Thyroid gland (tissue), 4 donors: ENCODE measurements at regions not wholly inside any gene's neighbourhood (a gene's known extent, or its start where the extent isn't known, plus 50 kb on each side); places are given as distances from the start of the nearest gene placed in this dataset. TPM values are rescaled to one million over a fixed set of nuclear protein-coding genes. Genes with fewer than 3 reads are reported as not detected.

ENCODE experiments used
- DNase-seq, 2 donors: peaks; one replicate each; pipeline ENCODE4 v3.0.0-alpha.2; 2019
- H3K27ac ChIP-seq, 3 donors: fragments of 200-600 bp; sonication (generic); 1 replicate in 2 of 3; 2 replicates in 1 of 3; pipeline ENCODE4 v1.5.1; 2016 to 2019; ENCODE audit warnings: mild to moderate bottlenecking in 1 of 3, moderate library complexity in 1 of 3
- H3K27me3 ChIP-seq: fragments of 200-600 bp; sonication (generic); one replicate; pipeline ENCODE4 v1.5.1; 2019
- H3K36me3 ChIP-seq, 2 donors: fragments of 200-600 bp; sonication (generic); one replicate each; pipeline ENCODE4 v1.5.1; 2016 to 2019
- H3K4me1 ChIP-seq, 2 donors: fragments of 200-600 bp; sonication (generic); one replicate each; pipeline ENCODE4 v1.5.1; 2017 to 2019
- H3K4me3 ChIP-seq, 3 donors: fragments of 200-600 bp; sonication (generic); replicated peaks in 1 of 3; 1 replicate in 2 of 3; 2 replicates in 1 of 3; pipeline ENCODE4 v1.5.1; 2016; ENCODE audit warnings: mild to moderate bottlenecking in 1 of 3
- H3K9me3 ChIP-seq: fragments of 200-600 bp; sonication (generic); one replicate; pipeline ENCODE4 v1.5.1; 2017
- POLR2A ChIP-seq, 2 donors: fragments of 450-650 bp; IDR thresholded peaks; one replicate each; pipeline ENCODE4 v1.6.1; 2017; ENCODE audit warnings: antibody characterized with exemption in 2 of 2, mild to moderate bottlenecking in 2 of 2, moderate library complexity in 1 of 2
- WGBS, 2 donors: methylation state at CpG; one replicate each; pipeline ENCODE4 v1.1.5; 2017; 5-methylcytosine and 5-hydroxymethylcytosine counted together
- intact Hi-C: fragments of 100-400 bp; cut with DNase I; formaldehyde crosslinking; loops from one replicate; pipeline ENCODE4 v1.15.1; 2023
- small RNA-seq: library from RNA; depleted of rRNA; stranded (forward); fragments of <200 nt; gene quantifications from one replicate; pipeline ENCODE3, GENCODE V24; 2016
- TF ChIP-seq, protein P1 (sequence below), 6 experiments: fragments of 200-600 bp in 3 of 6; fragments of 450-650 bp in 3 of 6; sonication (generic) in 3 of 6; IDR thresholded peaks; one replicate each; pipeline ENCODE4 v1.5.1; 2016 to 2019; ENCODE audit warnings: antibody characterized with exemption in 6 of 6, mild to moderate bottlenecking in 2 of 6, inconsistent platforms in 1 of 6, moderate library complexity in 1 of 6

GRCh38 chr2:201532686-201533304, 81.3 kb downstream of the STRADB start:
- no peaks in the 10 kb centered on the region for H3K4me1 ChIP-seq
- no peak for TF ChIP-seq POLR2A (IDR thresholded peaks at IDR 0.05)
- TF ChIP-seq, protein P1, sequence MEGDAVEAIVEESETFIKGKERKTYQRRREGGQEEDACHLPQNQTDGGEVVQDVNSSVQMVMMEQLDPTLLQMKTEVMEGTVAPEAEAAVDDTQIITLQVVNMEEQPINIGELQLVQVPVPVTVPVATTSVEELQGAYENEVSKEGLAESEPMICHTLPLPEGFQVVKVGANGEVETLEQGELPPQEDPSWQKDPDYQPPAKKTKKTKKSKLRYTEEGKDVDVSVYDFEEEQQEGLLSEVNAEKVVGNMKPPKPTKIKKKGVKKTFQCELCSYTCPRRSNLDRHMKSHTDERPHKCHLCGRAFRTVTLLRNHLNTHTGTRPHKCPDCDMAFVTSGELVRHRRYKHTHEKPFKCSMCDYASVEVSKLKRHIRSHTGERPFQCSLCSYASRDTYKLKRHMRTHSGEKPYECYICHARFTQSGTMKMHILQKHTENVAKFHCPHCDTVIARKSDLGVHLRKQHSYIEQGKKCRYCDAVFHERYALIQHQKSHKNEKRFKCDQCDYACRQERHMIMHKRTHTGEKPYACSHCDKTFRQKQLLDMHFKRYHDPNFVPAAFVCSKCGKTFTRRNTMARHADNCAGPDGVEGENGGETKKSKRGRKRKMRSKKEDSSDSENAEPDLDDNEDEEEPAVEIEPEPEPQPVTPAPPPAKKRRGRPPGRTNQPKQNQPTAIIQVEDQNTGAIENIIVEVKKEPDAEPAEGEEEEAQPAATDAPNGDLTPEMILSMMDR (IDR thresholded peaks at IDR 0.05) = no peak
- H3K36me3 ChIP-seq = no peaks in the 10 kb centered on the region
- 86 to 93% methylated on average over 2 of the region's 2 CpGs for WGBS, 2 donors
- no peak for DNase-seq
- no peak overlapping the region for H3K4me3 ChIP-seq
- no peaks in the 10 kb centered on the region for H3K27me3 ChIP-seq
- no peaks in the 10 kb centered on the region for H3K9me3 ChIP-seq
- intact Hi-C loops = no loop called here
- no peak overlapping the region for H3K27ac ChIP-seq

Small RNA genes in the stretch of these regions (small RNA-seq; reads per million reads assigned to genes)
- not detected for gene MTND4LP16
